GM12892 (cell line): ENCODE measurements at regions not wholly inside any gene's neighbourhood (a gene's known extent, or its start where the extent isn't known, plus 50 kb on each side); places are given as distances from the start of the nearest gene placed in this dataset.

ENCODE experiments used
- DNase-seq: peaks from one replicate; pipeline ENCODE4 v3.0.0; 2011; ENCODE audit not compliant: insufficient read length
- FAIRE-seq: peaks from 2 replicates; lab custom pipeline; 2011; peaks lifted over from hg19 to GRCh38; lab: Jason Lieb, UNC
- POLR2A ChIP-seq: IDR thresholded peaks from 2 replicates; pipeline ENCODE4 v1.6.1; 2011; ENCODE audit warnings: low read depth, low read length, control low read depth
- POLR2AphosphoS5 ChIP-seq: IDR thresholded peaks from 2 replicates; pipeline ENCODE4 v1.6.1; 2011; ENCODE audit warnings: low read depth, low read length, control low read depth
- TAF1 ChIP-seq: IDR thresholded peaks from 2 replicates; pipeline ENCODE4 v1.6.1; 2011; ENCODE audit warnings: low read depth, mild to moderate bottlenecking, control low read depth, low read length, borderline replicate concordance

- no peak for DNase-seq
- TF ChIP-seq POLR2A: no peak
- no peak for TF ChIP-seq POLR2AphosphoS5
- no peak for TF ChIP-seq TAF1
- no peak for FAIRE-seq
Observed at GRCh38 chr1:5478156-5478695, 514.0 kb downstream of the NPHP4 start.

GRCh38 chr1:5477716-5478115 lies 514.5 kb downstream of the NPHP4 start:
- TF ChIP-seq TAF1 (no peak), POLR2A (no peak), POLR2AphosphoS5 (no peak)
- FAIRE-seq: no peak
- no peak for DNase-seq

GRCh38 chr1:5475572-5475971 lies 516.7 kb downstream of the NPHP4 start:
- TF ChIP-seq POLR2AphosphoS5: no peak
- no peak for TF ChIP-seq TAF1
- TF ChIP-seq POLR2A: no peak
- DNase-seq (no peak), FAIRE-seq (no peak)

DNA sequence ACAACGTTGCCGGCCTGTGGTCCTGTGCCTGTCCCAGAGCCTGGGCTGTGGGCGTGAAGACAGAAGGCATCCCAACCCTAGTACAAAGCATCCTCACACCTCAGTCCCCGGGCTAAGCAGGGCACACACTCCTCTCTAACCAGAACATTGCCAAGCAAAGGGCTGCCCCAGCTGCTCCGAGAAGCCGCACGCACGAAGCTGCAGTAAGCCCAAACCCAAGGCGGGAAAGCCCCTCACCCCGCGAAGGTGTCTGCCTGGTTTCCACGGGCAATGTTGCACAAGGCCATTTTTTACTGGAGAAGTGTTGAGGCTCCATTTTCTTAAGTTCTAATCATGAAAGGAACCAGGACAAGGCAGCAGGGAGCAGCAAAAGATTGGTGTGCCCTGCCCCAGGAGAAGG lies 519.0 kb downstream of the NPHP4 start:
- FAIRE-seq: no peak

DNA sequence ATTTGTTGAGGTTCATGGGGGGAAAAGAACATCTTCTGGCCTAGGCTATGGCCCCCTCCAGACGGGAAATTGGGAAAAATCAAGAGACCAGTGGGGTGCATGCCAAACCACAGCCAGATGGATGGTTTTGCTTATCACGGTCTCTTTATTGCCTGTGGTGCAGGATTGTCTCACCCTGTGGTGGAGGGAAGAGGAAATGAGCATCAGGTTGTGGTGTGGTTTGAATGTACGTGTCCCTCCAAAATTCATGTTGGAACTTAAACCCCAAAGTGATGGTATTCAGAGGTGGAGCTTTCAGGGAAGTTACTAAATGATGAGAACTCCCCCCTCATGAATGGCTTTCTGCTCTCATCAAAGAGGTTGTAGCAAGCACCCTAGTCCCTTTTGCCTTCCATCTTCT lies 525.7 kb downstream of the NPHP4 start:
- DNase-seq (no peak), FAIRE-seq (no peak)
- TF ChIP-seq POLR2AphosphoS5 (no peak), TAF1 (no peak), POLR2A (no peak)

More for the DNA sequence above, 519.0 kb downstream of the NPHP4 start:
- TF ChIP-seq POLR2A: no peak
- no peak for DNase-seq

GRCh38 chr1:5465281-5465711 lies 526.9 kb downstream of the NPHP4 start:
- TF ChIP-seq POLR2AphosphoS5 (no peak), TAF1 (no peak), POLR2A (no peak)
- FAIRE-seq (no peak), DNase-seq (no peak)

DNA sequence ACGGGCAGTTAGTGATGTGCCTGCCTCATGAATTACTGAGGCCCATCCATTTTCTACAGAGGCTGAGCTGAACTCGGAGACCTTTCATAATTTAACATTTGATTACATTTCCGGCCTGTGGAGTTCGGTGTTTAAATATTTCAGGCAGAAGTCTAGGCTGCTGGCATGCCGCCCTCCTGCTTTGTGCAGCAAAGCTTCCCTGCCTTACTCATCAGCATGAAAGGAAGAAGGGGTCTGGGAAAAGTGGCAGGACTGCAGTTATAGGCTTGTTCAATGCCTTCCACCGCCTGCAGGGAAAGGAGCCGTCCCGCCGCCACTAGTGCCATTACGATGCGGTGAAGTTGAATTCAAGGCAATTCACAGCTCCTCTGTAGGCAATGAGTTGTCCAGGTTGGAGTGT lies 527.9 kb downstream of the NPHP4 start:
- no peak for DNase-seq
- no peak for TF ChIP-seq POLR2A
- no peak for TF ChIP-seq POLR2AphosphoS5
- TF ChIP-seq TAF1: no peak
- FAIRE-seq: no peak

- no peak for FAIRE-seq
- no peak for TF ChIP-seq POLR2A
- TF ChIP-seq TAF1: no peak
Observed at GRCh38 chr1:5460974-5461373, 531.3 kb downstream of the NPHP4 start.

DNA sequence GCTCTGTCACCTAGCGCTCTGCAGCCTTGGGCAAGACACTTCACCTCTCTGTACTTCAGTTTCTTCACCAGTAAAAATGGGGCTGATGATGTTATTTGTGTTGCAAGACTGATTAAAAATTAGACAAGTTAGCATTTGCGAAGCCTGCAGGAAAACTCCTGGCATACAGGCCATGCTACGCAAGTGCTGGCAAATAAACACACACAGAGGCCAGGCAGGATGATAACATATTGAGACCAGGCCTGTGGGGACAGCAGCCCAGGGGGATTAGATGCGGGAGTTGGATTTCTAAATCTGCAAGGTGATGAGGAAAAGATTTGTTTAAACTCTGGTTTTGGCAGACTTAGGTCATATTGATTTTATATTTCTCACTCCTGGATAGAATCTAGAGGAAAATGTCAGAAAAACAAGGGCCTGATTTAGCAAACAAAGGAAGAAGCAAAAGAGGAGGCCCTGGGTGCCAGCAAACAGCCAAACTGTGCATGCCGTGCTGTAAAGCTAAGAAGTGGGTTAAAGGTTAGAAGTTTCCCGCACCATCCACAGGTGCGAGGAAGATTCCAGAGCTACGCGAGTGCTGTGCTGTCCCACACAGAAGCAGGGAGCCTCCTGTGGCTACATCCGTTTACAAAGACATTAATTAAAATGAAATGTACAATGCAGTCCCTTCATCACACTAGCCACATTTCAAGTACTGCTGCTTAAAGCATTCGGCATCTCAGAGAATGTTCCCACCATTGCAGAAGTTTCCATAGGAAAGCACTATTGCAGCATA lies 532.2 kb downstream of the NPHP4 start:
- no peak for TF ChIP-seq POLR2AphosphoS5
- TF ChIP-seq TAF1: no peak
- TF ChIP-seq POLR2A: no peak
- DNase-seq (no peak), FAIRE-seq (no peak)

More at GRCh38 chr1:5460974-5461373, 531.3 kb downstream of the NPHP4 start:
- DNase-seq: no peak

DNA sequence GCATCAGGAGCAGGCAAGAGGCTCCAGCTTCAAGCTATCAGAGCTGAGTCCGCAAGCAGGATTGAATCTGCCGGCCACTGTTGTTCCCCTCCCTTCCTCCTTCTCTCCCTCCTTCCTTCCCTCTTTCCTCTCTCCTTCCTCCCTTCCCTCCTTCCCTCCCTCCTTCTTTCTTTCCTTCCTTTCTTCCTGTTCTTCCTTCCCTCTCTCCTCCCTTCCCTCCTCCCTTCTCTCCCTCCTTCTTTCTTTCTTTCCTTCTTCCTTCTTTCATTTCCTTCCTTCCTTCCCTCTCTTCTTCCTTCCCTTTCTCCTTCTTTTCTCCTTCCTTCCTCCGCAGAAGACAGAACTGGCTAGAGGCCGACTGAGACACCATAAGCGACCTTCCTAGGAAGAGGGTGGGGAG lies 534.0 kb downstream of the NPHP4 start:
- TF ChIP-seq POLR2AphosphoS5 (no peak), TAF1 (no peak), POLR2A (no peak)
- no peak for DNase-seq
- no peak for FAIRE-seq

GRCh38 chr1:5456090-5456811 lies 536.0 kb downstream of the NPHP4 start:
- DNase-seq: no peak

DNA sequence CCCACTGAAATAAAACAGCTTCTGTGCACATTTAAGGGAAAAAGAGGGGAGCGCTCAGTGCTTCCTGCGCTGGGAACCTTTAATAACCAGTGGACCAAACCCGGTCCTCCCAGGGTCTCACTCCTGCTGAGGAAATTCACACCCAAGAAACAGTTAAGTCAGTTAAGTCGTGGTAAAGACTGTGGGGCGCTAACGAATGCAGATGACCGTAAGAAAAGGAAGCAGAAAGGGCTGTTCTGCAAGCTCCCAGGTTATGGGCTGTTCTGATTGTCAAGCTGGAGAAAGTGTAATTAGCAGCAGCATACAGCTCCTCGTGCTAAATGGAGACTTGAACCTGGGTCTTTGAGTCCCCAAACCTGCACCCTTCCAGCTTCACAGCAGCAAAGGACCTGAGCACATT lies 536.6 kb downstream of the NPHP4 start:
- DNase-seq (no peak), FAIRE-seq (no peak)
- TF ChIP-seq TAF1 (no peak), POLR2A (no peak), POLR2AphosphoS5 (no peak)

More at GRCh38 chr1:5456090-5456811, 536.0 kb downstream of the NPHP4 start:
- TF ChIP-seq POLR2A (no peak), POLR2AphosphoS5 (no peak), TAF1 (no peak)
- FAIRE-seq: no peak
